Stimulated activated CD4-positive, alpha-beta T cell treated with anti-CD3 and anti-CD28 coated beads, Interleukin-1b, Interleukin-23, amount 100 ng/mL, for 1 hour (primary cell): ENCODE measurements at regions not wholly inside any gene's neighbourhood (a gene's known extent, or its start where the extent isn't known, plus 50 kb on each side); places are given as distances from the start of the nearest gene placed in this dataset.

Source experiments
- DNase-seq, 2 donors: peaks; one replicate each; pipeline ENCODE4 v3.0.0-alpha.2; 2020; ENCODE audit warnings: low read depth in 2 of 2

DNA sequence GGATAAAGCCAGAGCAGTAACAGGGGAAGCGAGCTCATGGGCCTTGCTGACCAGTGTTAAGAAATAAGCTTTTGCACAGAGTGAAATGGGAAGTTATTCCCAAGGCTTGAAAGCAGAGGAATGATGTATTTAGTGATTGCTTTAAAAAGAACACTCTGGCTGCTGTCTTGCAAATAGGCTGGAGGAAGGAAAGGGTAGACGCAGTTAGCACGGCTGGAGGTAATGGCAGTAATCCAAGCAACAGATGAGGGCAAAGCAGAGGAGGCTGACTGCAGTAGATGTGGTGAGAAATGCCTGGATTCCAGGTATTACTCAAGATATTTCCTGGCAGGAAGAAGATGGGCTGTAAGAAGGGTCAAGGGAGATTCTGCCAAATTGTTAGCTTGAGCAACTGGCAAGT lies 1342.3 kb upstream of the AGA start:
- DNase-seq, result no peak

DNA sequence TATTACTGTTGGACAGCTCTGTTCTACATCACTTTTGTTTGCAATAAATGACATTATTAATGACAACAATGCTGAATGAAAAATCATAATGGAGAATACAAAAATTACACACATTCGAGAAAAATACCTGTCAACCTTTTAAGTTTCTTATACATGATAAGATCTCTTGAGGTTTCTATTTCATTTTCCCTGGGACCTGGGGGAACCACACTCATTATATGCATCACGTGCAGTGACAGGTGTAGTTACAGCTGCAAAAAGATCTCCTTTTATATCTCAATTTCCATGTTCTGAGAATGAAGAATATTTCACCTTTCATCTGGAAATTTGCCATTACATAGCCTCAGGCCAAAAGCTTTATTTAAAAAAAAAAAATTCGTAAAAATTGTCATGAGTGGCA lies 1347.0 kb upstream of the AGA start:
- no peak for DNase-seq

DNA sequence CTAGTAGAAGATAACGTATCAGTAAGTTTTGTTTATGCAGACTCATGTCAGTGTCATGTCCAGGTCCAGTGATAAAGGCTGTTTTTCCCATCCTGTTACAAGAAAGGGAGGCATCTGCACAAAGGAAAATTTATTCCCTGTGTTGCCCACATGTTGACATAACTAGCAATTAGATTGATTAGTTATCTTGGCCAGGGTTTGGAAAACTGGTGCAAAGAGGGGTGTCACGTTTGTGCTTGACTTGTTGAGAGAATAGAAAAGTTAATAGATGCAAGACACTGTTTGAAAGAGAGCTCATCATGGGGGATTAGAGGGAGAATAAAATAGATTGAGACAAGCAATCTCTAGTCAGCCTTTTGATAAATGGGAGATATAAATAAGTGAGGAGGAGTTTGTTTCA lies 1357.0 kb upstream of the AGA start:
- DNase-seq, result no peak

DNA sequence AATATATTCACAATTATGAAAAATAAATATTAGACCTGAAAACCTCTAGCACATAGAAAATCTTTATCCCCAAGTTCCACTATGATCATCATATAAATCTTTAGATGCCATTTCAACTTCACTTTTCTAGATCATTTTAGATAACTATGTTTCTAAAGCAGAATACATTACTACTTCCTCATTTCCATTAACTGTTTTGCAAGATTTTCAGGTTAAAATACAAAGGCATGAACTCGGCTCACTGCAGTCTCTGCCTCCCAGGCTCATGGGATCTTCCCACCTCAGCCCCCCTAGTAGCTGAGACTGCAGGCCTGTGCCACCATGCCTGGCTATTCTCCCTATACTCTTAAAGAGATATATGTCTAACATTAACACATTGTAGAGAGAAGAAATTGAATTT lies 1365.9 kb upstream of the AGA start:
- no peak for DNase-seq

- DNase-seq, result no peak
These were observed 1367.7 kb upstream of the AGA start for GRCh38 chr4:178809921-178810320.

GRCh38 chr4:178811356-178811755 lies 1369.1 kb upstream of the AGA start:
- DNase-seq, result no peak

DNA sequence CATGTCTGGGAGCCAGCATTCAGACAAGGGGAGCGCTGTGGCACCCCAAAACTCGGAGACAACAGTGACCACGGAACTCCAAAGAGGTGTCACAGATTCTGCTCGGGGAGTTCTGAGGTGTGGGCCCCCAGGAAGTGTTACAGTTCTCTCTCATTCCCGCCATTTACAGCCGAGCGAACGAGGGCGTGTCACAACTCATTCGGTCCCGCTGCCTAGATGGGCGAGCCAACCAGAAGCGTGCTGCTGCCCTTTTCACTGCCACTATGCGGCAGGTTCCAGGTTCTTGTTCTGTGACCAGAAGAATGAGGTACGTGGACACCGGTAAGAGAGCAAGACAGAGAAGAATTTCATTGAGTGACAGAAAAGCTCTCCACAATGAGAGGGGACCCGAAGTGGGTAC lies 1370.6 kb upstream of the AGA start:
- no peak for DNase-seq

DNA sequence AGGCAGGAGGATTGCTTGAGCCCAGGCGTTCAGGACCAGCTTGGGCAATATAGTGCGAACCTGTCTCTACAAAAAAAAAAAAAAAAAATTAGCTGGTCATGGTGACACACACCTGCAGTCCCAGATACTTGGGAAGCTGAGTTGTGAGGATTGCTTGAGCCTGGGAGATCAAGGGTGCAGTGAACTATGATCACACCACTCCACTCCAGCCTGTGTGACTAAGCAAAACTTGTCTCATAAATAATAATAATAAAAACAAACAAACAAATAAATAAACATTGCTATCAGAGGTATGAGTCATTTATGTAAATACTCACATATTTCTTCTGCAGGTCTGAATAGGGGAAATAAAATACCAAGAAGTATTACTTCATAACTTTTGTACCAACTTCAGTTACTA lies 1372.7 kb upstream of the AGA start:
- DNase-seq, result no peak

- DNase-seq, result no peak
These were observed 1381.5 kb upstream of the AGA start for GRCh38 chr4:178823673-178824295.

GRCh38 chr4:178836865-178837264 lies 1394.6 kb upstream of the AGA start:
- no peak for DNase-seq

DNA sequence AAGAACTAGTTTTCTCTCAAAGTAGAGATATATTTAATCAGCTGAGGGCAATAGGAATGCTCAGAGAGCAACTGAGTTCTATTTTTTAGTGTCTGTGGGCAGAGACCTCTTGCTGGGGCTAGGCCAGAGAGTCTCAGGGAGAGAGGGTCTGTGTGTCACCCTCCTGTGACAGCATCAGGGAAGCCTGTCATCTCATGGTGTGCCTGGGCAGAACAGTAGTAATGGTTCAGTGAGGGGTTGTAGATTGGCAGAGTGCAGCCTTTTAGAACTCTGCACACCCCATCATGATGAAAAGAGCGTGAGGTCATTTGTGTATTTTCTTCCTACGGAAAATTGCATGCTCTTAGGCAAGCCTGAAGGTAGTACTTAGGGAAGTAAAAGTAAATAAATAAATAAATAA lies 1396.5 kb upstream of the AGA start:
- no peak for DNase-seq

- no peak for DNase-seq
These were observed 1414.0 kb upstream of the AGA start for GRCh38 chr4:178856139-178856800.

GRCh38 chr4:178871476-178871875 lies 1429.2 kb upstream of the AGA start:
- DNase-seq, result no peak

DNA sequence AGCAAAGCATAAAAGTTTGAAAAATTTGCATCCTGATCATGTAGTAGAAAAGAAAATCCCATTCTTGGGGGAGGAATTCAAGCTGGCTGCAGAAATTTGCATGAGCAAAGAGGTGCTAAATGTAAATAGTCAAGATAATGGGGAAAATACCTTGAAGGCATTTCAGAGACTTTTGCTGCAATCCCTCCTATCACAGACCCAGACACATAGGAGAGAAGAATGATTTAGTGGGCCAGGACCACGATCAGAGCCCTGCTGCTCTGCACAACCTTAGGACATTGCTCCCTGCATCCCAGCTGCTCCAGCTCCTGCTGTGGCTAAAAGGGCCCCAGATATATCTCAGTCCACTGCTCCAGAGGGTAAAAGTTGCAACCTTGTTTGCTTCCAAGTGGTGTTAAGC lies 1439.7 kb upstream of the AGA start:
- DNase-seq, result no peak

DNA sequence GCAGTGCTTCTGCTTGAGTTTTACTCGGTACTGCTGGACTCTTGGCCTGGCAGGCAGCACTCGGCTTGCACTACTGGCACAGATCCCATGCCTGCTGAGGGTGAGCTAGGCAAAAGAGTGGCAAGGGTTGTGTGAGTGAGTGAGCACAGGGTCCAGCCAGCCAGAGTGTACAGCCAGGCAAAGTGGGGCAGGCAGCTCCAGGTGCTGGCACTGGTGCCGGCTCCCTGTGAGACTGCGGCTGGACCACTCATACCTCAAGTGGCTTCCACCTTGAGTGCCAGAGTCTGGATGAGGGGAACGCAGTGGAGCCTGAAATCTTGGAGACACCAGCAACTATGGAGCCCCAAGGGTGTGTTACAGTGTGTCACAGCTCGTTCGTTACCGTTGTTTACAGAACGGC lies 1451.9 kb upstream of the AGA start:
- no peak for DNase-seq

GRCh38 chr4:178899084-178899483 lies 1456.8 kb upstream of the AGA start:
- DNase-seq, result no peak

- DNase-seq, result no peak
These were observed 1475.5 kb upstream of the AGA start for GRCh38 chr4:178917756-178918155.

DNA sequence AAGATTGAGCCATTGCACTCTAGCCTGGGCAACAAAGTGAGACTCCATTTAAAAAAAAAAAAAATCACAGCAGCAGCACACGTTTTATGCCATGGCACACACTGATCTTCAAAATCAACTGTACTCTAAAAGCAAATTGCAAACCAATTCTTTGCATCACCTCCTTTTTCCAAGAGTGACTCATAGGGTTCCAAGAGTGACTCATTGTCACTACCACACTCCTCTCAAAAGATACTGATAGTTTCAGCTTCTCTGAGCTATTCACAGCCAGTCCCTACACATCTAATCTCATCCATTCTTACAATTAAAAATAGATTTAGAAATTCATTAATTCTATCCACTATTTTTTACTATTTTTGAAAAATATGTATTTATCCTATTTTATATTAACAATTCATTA lies 1494.9 kb upstream of the AGA start:
- DNase-seq, result no peak

DNA sequence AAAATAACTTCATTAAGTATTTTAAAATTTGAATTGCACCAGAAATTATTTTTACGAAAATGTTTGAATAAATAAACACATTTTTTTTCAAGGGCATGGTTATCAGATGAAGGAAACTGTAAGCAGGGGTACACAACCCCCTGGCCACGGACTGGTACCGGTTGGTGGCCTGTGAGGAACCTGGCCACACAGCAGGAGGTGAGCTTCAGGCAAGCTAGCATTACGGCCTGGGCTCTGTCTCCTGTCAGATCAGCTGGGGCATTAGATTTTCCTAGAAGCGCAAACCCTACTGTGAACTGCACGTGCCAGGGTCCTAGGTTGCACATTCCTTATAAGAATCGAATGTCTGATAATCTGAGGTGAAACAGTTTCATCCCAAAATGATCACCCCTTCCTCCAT lies 1499.7 kb upstream of the AGA start:
- DNase-seq, result no peak

GRCh38 chr4:178953447-178954120 lies 1511.3 kb upstream of the AGA start:
- no peak for DNase-seq

DNA sequence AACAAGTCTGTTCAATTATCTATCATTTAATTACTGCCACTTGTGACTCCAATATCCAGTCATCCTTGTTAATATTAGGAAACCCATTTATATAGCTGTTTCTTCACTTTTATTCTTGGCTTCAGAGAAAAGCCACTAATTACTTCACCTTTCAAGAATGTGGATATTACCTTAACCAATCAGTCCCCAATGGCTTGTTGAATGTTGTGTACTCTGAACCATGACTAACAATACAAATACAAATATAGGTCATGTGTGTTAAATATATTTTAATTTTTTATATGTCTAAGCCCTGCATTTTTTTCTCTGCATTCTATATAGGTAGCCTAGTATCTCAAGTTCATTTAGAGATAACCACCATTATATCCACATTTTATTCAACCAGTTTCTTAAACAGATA lies 1513.4 kb upstream of the AGA start:
- no peak for DNase-seq

- no peak for DNase-seq
These were observed 1516.6 kb upstream of the AGA start for GRCh38 chr4:178958725-178959440.
